Loucy (cell line): ENCODE measurements at regions not wholly inside any gene's neighbourhood (a gene's known extent, or its start where the extent isn't known, plus 50 kb on each side); places are given as distances from the start of the nearest gene placed in this dataset.

ENCODE experiments used
- H2AFZ ChIP-seq: fragments of 200-600 bp; sonication (generic); 2 replicates; pipeline ENCODE4 v1.6.0; 2016; ENCODE audit warnings: antibody characterized with exemption, mild to moderate bottlenecking, low read length, moderate library complexity
- H3F3A ChIP-seq: fragments of 200-600 bp; 2 replicates; pipeline ENCODE4 v1.6.0; 2016; ENCODE audit warnings: antibody characterized with exemption, low read depth, mild to moderate bottlenecking
- H3K27me3 ChIP-seq: fragments of 200-600 bp; sonication (generic); 2 replicates; pipeline ENCODE4 v1.6.1; 2014; ENCODE audit warnings: low read length, mild to moderate bottlenecking; ENCODE audit not compliant: insufficient read depth, poor library complexity, severe bottlenecking
- H3K36me3 ChIP-seq: fragments of 200-600 bp; sonication (generic); 2 replicates; pipeline ENCODE4 v1.6.1; 2016; ENCODE audit warnings: low read length; ENCODE audit not compliant: insufficient read depth
- H3K4me1 ChIP-seq: fragments of 200-600 bp; sonication (generic); 2 replicates; pipeline ENCODE4 v1.5.1; 2014; ENCODE audit warnings: low read length, mild to moderate bottlenecking; ENCODE audit not compliant: insufficient read depth, poor library complexity, severe bottlenecking
- H3K4me2 ChIP-seq: fragments of 200-600 bp; sonication (generic); 2 replicates; pipeline ENCODE4 v1.6.0; 2014; ENCODE audit warnings: antibody characterized with exemption, low read length, low read depth, mild to moderate bottlenecking; ENCODE audit not compliant: poor library complexity, severe bottlenecking
- H3K4me3 ChIP-seq: fragments of 200-600 bp; sonication (generic); 2 replicates; pipeline ENCODE4 v1.5.1; 2014; ENCODE audit warnings: low read length, mild to moderate bottlenecking, mixed read lengths; ENCODE audit not compliant: poor library complexity, severe bottlenecking
- H3K79me2 ChIP-seq: fragments of 200-600 bp; sonication (generic); 2 replicates; pipeline ENCODE4 v1.6.1; 2014; ENCODE audit warnings: low read length; ENCODE audit not compliant: insufficient read depth
- H3K9ac ChIP-seq: fragments of 200-600 bp; sonication (generic); 2 replicates; pipeline ENCODE4 v1.6.0; 2014; ENCODE audit warnings: mild to moderate bottlenecking, low read depth, low read length, moderate library complexity; ENCODE audit not compliant: poor library complexity, severe bottlenecking
- H3K9me2 ChIP-seq: fragments of 200-600 bp; sonication (generic); replicated peaks from 2 replicates; pipeline ENCODE4 v1.6.1; 2016; ENCODE audit warnings: low read depth, low read length, mixed read lengths
- H3K9me3 ChIP-seq: fragments of 200-600 bp; sonication (generic); 2 replicates; pipeline ENCODE4 v1.6.1; 2014; ENCODE audit warnings: mild to moderate bottlenecking, antibody characterized with exemption, low read length, low read depth; ENCODE audit not compliant: insufficient read depth
- H4K20me1 ChIP-seq: fragments of 200-600 bp; sonication (generic); 2 replicates; pipeline ENCODE4 v1.6.0; 2014; ENCODE audit warnings: antibody characterized with exemption, low read length, mild to moderate bottlenecking; ENCODE audit not compliant: insufficient read depth, poor library complexity, severe bottlenecking
- EZH2phosphoT487 ChIP-seq: fragments of 200-600 bp; IDR thresholded peaks from 2 replicates; pipeline ENCODE4 v1.6.1; 2018; ENCODE audit warnings: antibody characterized with exemption, mild to moderate bottlenecking, moderate library complexity, borderline replicate concordance
- TF ChIP-seq, protein P1 (sequence below): fragments of 200-600 bp; sonication (generic); conservative IDR thresholded peaks from 2 replicates; pipeline ENCODE4 v1.5.1; 2014; ENCODE audit warnings: mild to moderate bottlenecking, antibody characterized with exemption, low read length

DNA sequence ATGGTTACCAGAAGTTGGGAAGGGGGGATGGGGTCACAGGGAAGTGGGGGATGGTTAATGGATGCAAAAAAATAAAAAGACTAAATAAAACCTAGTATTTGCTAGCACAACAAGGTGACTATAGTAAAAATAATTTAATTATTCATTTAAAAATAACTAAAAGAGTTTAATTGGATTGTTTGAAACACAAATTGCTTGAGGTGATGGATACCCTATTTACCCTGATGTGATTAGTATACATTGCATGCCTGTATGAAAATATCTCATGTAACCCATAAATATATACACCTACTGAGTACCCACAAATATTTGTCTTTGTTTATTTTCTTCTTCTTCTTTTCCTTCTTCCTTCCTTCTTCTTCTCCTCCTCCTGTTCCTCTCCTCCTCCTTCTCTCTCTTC lies 57.8 kb upstream of the MACF1 start:
- Histone ChIP-seq H3K4me3 (no peak overlapping the region), H3F3A (no peaks in the 10 kb centered on the region), H3K79me2 (peaks cover 46% of the 10 kb centered on the region), H4K20me1 (no peaks in the 10 kb centered on the region), H3K4me2 (no peak overlapping the region), H3K9me3 (no peaks in the 10 kb centered on the region), H3K27me3 (no peaks in the 10 kb centered on the region), H3K4me1 (peaks cover 9% of the 10 kb centered on the region), H2AFZ (no peak overlapping the region), H3K36me3 (no peaks in the 10 kb centered on the region), H3K9me2 (no peaks in the 10 kb centered on the region), H3K9ac (no peak overlapping the region)
- TF ChIP-seq, protein P1, sequence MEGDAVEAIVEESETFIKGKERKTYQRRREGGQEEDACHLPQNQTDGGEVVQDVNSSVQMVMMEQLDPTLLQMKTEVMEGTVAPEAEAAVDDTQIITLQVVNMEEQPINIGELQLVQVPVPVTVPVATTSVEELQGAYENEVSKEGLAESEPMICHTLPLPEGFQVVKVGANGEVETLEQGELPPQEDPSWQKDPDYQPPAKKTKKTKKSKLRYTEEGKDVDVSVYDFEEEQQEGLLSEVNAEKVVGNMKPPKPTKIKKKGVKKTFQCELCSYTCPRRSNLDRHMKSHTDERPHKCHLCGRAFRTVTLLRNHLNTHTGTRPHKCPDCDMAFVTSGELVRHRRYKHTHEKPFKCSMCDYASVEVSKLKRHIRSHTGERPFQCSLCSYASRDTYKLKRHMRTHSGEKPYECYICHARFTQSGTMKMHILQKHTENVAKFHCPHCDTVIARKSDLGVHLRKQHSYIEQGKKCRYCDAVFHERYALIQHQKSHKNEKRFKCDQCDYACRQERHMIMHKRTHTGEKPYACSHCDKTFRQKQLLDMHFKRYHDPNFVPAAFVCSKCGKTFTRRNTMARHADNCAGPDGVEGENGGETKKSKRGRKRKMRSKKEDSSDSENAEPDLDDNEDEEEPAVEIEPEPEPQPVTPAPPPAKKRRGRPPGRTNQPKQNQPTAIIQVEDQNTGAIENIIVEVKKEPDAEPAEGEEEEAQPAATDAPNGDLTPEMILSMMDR, result no peak
- TF ChIP-seq EZH2phosphoT487, result no peak

DNA sequence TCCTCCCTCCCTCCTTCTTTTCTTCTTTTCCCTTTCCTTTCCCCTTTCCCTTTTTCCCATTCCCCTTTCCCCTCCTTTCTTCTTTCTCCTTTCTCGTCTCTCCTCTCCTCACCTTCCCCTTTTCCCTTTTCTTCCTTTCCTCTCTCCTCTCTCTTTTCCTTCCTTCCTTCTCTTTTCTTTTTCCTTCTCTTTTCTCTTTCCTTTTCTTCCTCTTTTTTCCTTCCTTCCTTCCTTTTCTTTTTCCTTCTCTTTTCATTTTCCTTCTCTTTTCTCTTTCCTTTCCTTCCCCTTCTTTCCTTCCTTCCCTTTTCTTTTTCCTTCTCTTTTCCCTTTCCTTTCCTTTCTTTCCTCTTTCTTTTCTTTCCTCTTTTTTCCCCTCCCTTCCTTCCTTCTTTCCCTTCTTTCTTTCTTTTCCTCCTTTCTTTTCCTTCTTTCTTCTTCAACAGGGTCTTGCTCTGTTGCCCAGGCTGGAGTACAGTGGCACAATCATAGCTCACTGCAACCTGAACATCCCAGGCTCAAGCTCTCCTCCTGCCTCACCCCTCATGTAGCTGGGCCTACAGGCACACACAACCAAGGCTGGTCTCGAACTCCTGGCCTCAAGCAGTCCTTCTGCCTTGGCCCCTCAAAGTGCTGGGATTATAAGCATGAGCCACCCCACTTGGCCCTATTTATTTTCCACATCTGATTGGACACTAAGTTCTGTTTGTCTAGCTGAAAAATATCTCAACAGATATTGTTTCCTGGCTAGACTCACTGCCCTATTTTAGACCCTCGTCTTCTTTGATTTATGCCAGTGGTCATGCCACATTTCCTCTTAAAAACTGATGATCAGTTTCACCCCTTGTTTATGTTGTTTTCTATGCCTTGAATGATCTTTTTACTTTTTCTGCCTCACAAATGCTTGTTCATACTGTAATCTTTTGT lies 57.1 kb upstream of the MACF1 start:
- Histone ChIP-seq H3K4me2 (no peak overlapping the region), H3K36me3 (no peaks in the 10 kb centered on the region), H3K4me1 (peaks cover 9% of the 10 kb centered on the region), H2AFZ (no peak overlapping the region), H4K20me1 (no peaks in the 10 kb centered on the region), H3K27me3 (no peaks in the 10 kb centered on the region), H3K9ac (no peak overlapping the region), H3K79me2 (peaks cover 50% of the 10 kb centered on the region), H3F3A (no peaks in the 10 kb centered on the region), H3K9me3 (no peaks in the 10 kb centered on the region), H3K9me2 (no peaks in the 10 kb centered on the region), H3K4me3 (no peak overlapping the region)
- TF ChIP-seq EZH2phosphoT487, result no peak
- TF ChIP-seq, protein P1, result no peak

DNA sequence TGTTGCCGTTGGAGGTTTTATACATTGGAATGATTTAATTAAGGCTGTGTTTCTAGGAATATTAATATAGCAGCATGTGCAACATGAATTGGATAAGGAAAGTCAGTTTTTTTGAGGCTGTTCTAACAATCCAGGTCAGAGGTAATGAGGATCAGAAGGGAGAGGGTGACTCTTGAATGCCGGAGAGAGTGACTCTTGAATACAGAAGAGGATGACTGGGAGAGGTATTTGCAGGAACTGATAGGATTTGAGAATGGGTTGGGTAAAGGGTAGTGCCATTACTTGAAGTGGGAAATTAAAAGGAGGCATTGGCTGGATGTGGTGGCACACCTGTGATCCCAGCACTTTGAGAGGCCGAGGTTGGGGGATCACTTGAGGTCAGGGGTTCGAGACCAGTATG lies 55.6 kb upstream of the MACF1 start:
- Histone ChIP-seq H3K79me2 (peaks cover 50% of the 10 kb centered on the region), H3K4me3 (no peak overlapping the region), H3K9me3 (no peaks in the 10 kb centered on the region), H3K9me2 (no peaks in the 10 kb centered on the region), H3K4me1 (peaks cover 9% of the 10 kb centered on the region), H3F3A (no peaks in the 10 kb centered on the region), H4K20me1 (no peaks in the 10 kb centered on the region), H2AFZ (no peak overlapping the region), H3K27me3 (no peaks in the 10 kb centered on the region), H3K9ac (no peak overlapping the region), H3K36me3 (no peaks in the 10 kb centered on the region), H3K4me2 (no peak overlapping the region)
- TF ChIP-seq, protein P1, result no peak
- TF ChIP-seq EZH2phosphoT487, result no peak
